Type B pancreatic cell (in vitro differentiated cells): ENCODE measurements at regions not wholly inside any gene's neighbourhood (a gene's known extent, or its start where the extent isn't known, plus 50 kb on each side); places are given as distances from the start of the nearest gene placed in this dataset.

Experiments used
- DNase-seq: peaks from one replicate; pipeline ENCODE4 v3.0.0; 2021; ENCODE audit warnings: mixed read lengths; ENCODE audit not compliant: unreplicated experiment; ENCODE audit errors: extremely low spot score
- H3K27ac Mint-ChIP-seq: 2 replicates; pipeline ENCODE4 v1.8.0; 2021; ENCODE audit warnings: mild to moderate bottlenecking, mixed read lengths
- H3K27me3 Mint-ChIP-seq: 2 replicates; pipeline ENCODE4 v1.8.0; 2021; ENCODE audit warnings: mixed read lengths
- H3K36me3 Mint-ChIP-seq: 2 replicates; pipeline ENCODE4 v1.8.0; 2021; ENCODE audit warnings: mixed read lengths
- H3K4me1 Mint-ChIP-seq: one replicate; pipeline ENCODE4 v1.8.0; 2021; ENCODE audit warnings: mixed read lengths; ENCODE audit not compliant: unreplicated experiment
- H3K4me3 Mint-ChIP-seq: 2 replicates; pipeline ENCODE4 v1.8.0; 2021; ENCODE audit warnings: mild to moderate bottlenecking, mixed read lengths
- H3K9me3 Mint-ChIP-seq: 2 replicates; pipeline ENCODE4 v1.8.0; 2021; ENCODE audit warnings: mixed read lengths
- CTCF ChIP-seq: fragments of 200-600 bp; sonication (generic); conservative IDR thresholded peaks from 2 replicates; pipeline ENCODE4 v1.5.0; 2021; ENCODE audit warnings: antibody characterized with exemption, mild to moderate bottlenecking

- Mint-ChIP-seq H3K4me1 (no peaks in the 10 kb centered on the region), H3K36me3 (no peaks in the 10 kb centered on the region), H3K27me3 (no peaks in the 10 kb centered on the region), H3K27ac (no peak overlapping the region), H3K4me3 (no peak overlapping the region), H3K9me3 (peaks cover 3% of the 10 kb centered on the region)
- DNase-seq: no peak
- TF ChIP-seq CTCF: no peak
Measured at GRCh38 chr1:195236991-195237889, 1371.0 kb downstream of the KCNT2 start.

DNA sequence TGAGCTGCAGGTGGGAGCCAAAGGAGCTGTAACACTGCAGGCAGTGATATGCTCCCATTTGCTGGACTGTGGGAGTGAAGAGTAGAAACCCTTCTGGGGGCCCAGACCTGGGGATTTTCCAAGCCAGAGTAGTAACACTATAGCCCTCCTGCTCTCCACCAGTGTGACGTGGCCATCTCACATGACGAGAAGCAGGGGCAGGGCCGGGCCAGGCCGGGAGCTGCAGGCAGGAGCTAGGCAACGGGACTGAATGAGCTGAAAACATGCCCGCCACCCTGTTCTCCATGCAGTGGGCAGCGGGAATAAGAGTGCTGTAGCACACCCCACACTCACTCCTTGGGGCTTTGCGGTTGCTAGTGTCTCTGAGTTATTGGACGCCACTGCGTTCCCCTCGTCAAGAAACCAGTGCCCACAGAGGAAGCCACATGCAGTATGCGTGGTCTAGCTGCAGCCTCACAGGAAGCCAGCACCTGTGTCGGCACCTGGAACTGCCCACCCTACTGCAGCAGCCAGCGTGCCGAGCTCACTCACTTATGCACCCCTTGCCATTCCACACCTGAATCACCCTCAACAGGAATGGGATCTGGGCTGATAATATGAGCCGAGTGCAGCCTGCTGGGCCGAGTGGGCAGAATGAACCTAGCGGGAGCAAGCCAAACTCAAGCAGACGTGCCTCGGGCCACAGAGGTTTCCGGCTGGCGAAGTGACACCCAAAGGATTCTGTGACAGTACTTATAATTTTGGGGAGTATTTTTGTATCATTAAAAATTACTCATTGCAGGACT is 1389.6 kb downstream of the KCNT2 start:
- Mint-ChIP-seq H3K36me3 (no peaks in the 10 kb centered on the region), H3K9me3 (no peaks in the 10 kb centered on the region), H3K27ac (no peak overlapping the region), H3K27me3 (no peaks in the 10 kb centered on the region), H3K4me3 (no peak overlapping the region), H3K4me1 (no peaks in the 10 kb centered on the region)
- DNase-seq: no peak
- no peak for TF ChIP-seq CTCF

DNA sequence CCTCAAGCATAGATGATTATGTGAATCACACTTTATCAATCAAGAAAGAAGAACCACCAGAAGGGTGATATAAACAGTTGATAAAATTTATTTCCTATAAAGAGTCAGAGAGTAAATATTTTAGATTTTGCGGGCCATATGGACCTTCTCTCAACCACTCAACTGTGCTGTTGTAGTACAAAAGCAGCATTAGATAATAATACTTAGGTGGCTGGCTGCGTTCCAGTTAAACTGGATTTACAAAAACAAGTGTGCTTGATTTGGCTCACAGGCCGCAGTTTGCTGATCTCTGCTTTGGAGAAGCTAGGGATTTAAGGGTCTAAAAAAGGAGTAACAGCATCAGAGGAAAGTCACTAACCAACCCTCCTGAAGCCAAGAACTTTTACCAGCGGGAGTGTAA is 1406.0 kb downstream of the KCNT2 start:
- DNase-seq: no peak

DNA sequence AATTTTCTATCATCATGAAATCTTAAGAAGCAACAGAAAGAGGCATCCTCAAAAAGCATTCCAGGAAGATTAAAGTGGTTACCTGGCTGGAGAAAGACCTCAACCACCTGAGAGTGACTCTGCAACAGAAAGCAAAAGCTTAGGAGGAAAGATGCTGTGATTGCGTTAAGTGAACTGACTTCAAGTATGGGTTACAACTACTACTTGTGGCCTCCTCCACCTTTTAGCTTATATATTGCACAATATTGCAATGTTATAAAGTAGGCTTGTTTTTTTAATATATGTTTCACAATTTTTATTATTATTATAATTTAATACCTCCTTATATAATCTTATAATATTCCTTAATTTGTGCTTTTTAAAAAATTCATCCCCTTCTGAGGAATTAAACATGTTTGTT is 1407.5 kb downstream of the KCNT2 start:
- no peak overlapping the region for H3K27ac Mint-ChIP-seq
- TF ChIP-seq CTCF: no peak
- H3K9me3 Mint-ChIP-seq: no peaks in the 10 kb centered on the region
- no peaks in the 10 kb centered on the region for H3K27me3 Mint-ChIP-seq
- no peak for DNase-seq
- no peak overlapping the region for H3K4me3 Mint-ChIP-seq
- no peaks in the 10 kb centered on the region for H3K4me1 Mint-ChIP-seq
- H3K36me3 Mint-ChIP-seq: no peaks in the 10 kb centered on the region

More for the DNA sequence above, 1406.0 kb downstream of the KCNT2 start:
- Mint-ChIP-seq H3K4me3 (no peak overlapping the region), H3K36me3 (no peaks in the 10 kb centered on the region), H3K27me3 (no peaks in the 10 kb centered on the region), H3K4me1 (no peaks in the 10 kb centered on the region), H3K9me3 (no peaks in the 10 kb centered on the region), H3K27ac (no peak overlapping the region)
- no peak for TF ChIP-seq CTCF

DNA sequence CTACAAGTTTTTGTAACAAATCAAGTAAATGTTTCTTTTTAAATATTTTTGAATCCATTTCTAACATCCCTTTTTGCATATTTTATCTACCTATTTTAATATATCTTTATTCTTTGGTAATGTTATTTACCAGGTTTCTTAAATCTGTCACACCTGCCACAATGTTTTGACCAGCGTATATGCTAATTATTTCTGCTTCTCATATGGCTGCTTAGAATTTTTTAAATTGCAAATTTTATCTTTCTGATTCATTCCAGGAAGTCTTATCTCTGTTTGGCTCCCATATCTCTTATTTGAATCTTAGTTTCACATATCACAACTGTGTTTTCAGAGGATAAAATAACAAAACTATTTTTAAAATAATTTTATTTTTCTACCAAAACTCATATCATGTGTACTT is 1411.1 kb downstream of the KCNT2 start:
- no peaks in the 10 kb centered on the region for H3K4me1 Mint-ChIP-seq
- no peak for DNase-seq
- TF ChIP-seq CTCF: no peak
- no peak overlapping the region for H3K4me3 Mint-ChIP-seq
- no peaks in the 10 kb centered on the region for H3K9me3 Mint-ChIP-seq
- no peaks in the 10 kb centered on the region for H3K36me3 Mint-ChIP-seq
- no peaks in the 10 kb centered on the region for H3K27me3 Mint-ChIP-seq
- no peak overlapping the region for H3K27ac Mint-ChIP-seq
